ENCODE measurements at regions not wholly inside any gene's neighbourhood (a gene's known extent, or its start where the extent isn't known, plus 50 kb on each side); places are given as distances from the start of the nearest gene placed in this dataset.

DNA sequence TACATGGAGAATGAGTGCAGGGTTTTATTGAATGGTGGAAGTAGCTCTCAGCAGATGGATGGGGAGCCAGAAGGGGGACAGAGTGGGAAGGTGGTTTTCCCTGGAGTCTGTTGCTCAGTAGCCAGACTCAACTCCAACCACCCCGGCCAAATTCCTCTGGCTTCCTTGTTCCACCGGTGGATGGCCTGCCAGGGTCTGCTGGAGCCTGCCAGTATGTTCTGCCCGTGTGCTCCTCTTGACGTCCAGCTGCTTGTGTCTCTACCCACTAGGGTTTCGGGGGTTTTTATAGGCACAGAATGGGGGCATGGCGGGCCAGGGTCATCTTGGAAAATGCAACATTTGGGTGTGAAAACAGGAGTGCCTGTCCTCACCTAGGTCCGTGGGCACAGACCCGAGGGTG is 51.4 kb upstream of the KLF9 start:
- no peak for DNase-seq
- no peak for TF ChIP-seq POLR2A (IDR thresholded peaks at IDR 0.05)
- TF ChIP-seq, protein P1, sequence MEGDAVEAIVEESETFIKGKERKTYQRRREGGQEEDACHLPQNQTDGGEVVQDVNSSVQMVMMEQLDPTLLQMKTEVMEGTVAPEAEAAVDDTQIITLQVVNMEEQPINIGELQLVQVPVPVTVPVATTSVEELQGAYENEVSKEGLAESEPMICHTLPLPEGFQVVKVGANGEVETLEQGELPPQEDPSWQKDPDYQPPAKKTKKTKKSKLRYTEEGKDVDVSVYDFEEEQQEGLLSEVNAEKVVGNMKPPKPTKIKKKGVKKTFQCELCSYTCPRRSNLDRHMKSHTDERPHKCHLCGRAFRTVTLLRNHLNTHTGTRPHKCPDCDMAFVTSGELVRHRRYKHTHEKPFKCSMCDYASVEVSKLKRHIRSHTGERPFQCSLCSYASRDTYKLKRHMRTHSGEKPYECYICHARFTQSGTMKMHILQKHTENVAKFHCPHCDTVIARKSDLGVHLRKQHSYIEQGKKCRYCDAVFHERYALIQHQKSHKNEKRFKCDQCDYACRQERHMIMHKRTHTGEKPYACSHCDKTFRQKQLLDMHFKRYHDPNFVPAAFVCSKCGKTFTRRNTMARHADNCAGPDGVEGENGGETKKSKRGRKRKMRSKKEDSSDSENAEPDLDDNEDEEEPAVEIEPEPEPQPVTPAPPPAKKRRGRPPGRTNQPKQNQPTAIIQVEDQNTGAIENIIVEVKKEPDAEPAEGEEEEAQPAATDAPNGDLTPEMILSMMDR (IDR thresholded peaks at IDR 0.05): no peak
- intact Hi-C loops (cut with DNase I): no loop called here
- Histone ChIP-seq H3K27me3 (no peaks in the 10 kb centered on the region), H3K4me1 (peaks cover 0 to 20% of the 10 kb centered on the region in 2 donors), H3K36me3 (no peaks in the 10 kb centered on the region), H3K27ac (no peak overlapping the region), H3K4me3 (replicated peaks in 1 of 3) (no peak overlapping the region), H3K9me3 (no peaks in the 10 kb centered on the region)
- 85 to 91% methylated on average over 8 of the region's 8 CpGs for WGBS, 2 donors

GRCh38 chr9:70465398-70465797 is 50.9 kb upstream of the KLF9 start:
- 82 to 88% methylated on average over 6 of the region's 6 CpGs for WGBS, 2 donors
- intact Hi-C loops (cut with DNase I): no loop called here
- no peak overlapping the region for H3K4me3 ChIP-seq (replicated peaks in 1 of 3)

More at GRCh38 chr9:70465398-70465797, 50.9 kb upstream of the KLF9 start:
- no peak overlapping the region for H3K27ac ChIP-seq
- no peak for DNase-seq
- H3K4me1 ChIP-seq: peaks cover 0 to 15% of the 10 kb centered on the region in 2 donors
- no peaks in the 10 kb centered on the region for H3K36me3 ChIP-seq
- no peaks in the 10 kb centered on the region for H3K9me3 ChIP-seq
- H3K27me3 ChIP-seq: no peaks in the 10 kb centered on the region
- TF ChIP-seq POLR2A (IDR thresholded peaks at IDR 0.05): no peak
- TF ChIP-seq, protein P1 (IDR thresholded peaks at IDR 0.05): no peak

Measured in thyroid gland (tissue), 4 donors.